ENCODE measurements at regions not wholly inside any gene's neighbourhood (a gene's known extent, or its start where the extent isn't known, plus 50 kb on each side); places are given as distances from the start of the nearest gene placed in this dataset.
"Not testable (repeated sequence)": the region's sequence is repeated elsewhere in the genome, so short reads cannot be mapped to it uniquely, and the experiment has no call there.

- DNase-seq = no peak
These were observed 515.7 kb upstream of the RORB start for GRCh38 chr9:73981405-73981804.

DNA sequence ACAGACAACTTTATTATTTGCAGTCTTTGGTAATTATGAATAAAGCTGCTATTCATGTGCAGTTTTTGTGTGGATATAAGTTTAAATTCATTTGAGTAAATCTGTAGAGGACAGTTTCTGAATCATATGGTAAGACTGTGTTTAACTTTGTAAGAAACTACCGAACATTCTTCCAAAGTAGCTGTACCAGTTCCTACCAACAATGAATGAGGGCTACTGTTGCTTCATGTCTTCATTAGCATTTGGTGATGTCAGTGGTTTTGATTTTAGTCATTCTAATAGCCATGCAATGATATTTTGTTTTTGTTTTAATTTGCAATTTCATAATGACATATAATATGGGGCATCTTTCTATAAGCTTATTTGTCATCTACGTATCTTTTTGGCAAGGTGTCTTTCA lies 501.3 kb upstream of the RORB start:
- DNase-seq = no peak

DNA sequence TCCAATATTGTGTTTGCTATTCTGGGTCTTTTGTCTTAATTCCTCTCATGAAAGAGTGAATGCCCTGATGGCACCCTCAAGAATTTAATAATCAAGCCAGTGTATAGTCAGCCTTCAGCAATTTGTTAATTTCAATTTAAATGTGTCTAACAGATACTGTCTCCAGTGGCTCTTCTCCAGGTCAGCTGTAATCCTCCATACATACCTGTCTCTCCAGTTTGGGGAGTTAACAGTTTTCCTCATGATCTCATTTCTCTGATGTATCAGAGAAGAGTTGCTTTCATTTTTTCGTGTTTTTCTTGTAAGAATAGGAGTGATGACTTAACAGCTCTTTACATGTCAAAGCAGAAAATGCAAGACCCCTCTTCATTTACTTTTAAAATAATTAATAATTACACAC lies 500.3 kb upstream of the RORB start:
- no peak for DNase-seq

DNA sequence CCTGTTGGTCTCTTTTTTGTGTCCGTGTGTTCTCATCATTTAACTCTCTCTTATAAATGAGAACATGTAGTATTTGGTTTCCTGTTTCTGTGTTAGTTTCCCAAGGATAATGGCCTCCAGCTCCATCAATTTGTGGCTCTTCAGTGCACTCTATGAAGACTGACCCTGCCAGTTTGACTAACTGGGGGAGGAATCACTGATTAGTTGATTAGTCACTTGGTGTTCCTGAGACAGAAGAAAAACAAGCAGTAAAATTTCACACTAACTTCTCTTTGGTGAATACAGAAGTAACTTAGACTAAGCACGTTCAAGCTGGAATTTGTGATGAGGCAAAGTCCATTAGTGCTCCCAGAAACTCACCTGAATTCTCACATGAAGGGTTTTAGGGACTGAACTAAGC lies 495.8 kb upstream of the RORB start:
- DNase-seq = no peak

DNA sequence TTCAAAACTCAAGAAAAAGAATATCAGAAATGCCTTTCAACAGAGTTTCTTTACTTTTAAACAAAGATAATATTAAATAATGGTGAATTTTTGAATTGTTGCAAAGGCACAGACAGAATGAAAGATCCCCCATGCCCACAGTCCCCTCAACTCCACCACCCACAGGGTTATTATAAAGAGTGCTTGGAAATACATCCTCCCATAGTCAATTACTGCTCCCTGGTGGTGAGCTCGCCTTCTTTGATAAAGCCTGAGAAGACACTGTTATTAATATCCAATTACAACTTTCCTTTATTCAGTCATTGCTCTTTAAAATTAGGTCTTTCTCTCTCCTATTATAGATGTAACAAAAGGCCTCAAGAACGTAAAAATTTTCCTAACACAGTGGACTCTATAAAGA lies 490.2 kb upstream of the RORB start:
- no peak for DNase-seq

- DNase-seq = no peak
These were observed 489.3 kb upstream of the RORB start for GRCh38 chr9:74007833-74008232.

DNA sequence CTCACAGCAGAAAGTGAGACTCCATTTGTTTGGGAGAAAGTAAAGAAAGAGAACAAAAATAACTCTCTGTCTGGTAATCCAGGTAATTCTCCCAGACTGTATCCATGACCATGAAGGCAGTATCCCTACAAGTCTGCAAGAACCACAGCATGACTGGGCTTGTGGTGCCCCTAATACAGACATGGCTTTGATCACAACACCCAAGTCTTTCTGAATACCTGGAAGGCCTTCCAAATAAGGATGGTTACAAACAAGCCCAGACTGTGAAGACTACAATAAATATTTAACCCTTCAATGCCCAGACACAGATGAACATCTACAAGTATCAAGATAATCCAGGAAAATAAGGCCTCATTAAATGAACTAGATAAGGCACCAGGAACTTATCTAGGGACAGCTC lies 481.1 kb upstream of the RORB start:
- no peak for DNase-seq

GRCh38 chr9:74025402-74025925 lies 471.7 kb upstream of the RORB start:
- no peak for DNase-seq

GRCh38 chr9:74032421-74032820 lies 464.7 kb upstream of the RORB start:
- DNase-seq = no peak

- no peak for DNase-seq
These were observed 461.3 kb upstream of the RORB start for GRCh38 chr9:74035786-74036185.

DNA sequence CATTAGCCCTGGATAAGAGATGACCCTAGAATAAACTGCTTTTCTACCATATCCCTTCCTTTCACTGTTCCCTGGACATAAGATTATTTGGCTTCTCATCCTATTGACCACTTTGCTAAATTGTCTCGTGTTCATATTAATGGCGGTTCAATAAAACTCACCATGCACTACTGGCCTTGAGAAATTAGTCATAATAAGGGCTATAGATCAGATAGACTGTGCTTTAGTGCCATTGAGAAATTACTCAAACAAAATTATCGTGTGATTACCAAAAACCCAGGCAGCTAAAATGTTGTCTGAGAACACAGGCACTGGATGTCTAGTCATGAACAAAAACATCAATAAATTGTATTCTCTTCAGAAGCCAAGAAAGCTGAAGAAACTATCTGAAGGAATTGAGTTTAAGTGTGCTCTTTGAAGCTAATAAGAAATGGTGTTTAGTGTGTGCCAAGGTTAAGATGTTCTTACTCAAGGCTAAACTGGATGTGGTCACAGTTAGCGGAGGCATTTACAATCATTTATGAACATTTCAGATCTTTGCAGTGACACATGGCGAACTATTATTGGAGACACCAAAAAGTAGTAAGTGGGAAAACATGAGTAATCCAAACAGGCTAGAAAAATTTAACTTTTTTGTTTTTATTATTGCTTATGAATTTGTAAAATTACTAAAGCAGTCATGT lies 460.4 kb upstream of the RORB start:
- no peak for DNase-seq

GRCh38 chr9:74037274-74037673 lies 459.9 kb upstream of the RORB start:
- no peak for DNase-seq

GRCh38 chr9:74041588-74041987 lies 455.5 kb upstream of the RORB start:
- no peak for DNase-seq

- DNase-seq = no peak
These were observed 452.3 kb upstream of the RORB start for GRCh38 chr9:74044844-74045243.

DNA sequence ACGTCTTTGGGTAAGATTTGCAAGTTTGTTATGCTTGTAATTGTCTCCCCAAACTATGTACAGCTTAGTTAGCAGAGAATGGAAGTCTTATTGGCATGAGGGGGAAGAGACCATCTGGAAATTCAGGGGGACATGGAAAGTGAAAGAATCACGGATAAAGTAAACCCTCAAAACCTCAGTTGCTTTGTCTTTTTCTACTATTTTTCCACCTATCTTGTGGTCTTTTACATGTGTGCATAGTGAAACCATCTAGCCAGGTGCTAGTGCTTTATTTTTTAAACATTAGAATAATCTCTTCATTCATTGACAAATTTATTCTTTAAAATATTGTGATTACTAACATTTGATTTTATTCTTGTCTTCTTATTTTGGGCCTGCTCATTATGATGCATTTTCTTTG lies 441.1 kb upstream of the RORB start:
- DNase-seq = no peak

DNA sequence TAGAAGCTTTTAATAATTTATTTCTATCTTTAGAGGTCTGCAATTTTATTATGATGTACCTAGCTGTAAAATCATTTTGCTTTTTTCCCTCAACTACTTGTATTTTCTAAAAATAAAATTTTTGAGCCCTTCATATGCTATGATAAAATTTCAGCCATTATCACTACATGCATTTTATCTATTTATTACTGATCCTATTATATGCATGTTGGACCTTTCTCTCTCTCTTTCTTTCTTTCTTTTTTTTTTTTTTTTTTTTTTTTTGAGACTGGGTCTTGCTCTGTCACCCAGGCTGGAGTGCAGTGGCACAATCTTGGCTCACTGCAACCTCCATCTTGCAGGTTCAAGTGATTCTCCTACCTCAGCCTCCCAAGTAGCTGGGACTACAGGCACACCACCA lies 440.1 kb upstream of the RORB start:
- not testable (repeated sequence) for DNase-seq

- DNase-seq = no peak
These were observed 432.4 kb upstream of the RORB start for GRCh38 chr9:74064702-74065101.

- DNase-seq = no peak
These were observed 431.0 kb upstream of the RORB start for GRCh38 chr9:74066128-74066527.

DNA sequence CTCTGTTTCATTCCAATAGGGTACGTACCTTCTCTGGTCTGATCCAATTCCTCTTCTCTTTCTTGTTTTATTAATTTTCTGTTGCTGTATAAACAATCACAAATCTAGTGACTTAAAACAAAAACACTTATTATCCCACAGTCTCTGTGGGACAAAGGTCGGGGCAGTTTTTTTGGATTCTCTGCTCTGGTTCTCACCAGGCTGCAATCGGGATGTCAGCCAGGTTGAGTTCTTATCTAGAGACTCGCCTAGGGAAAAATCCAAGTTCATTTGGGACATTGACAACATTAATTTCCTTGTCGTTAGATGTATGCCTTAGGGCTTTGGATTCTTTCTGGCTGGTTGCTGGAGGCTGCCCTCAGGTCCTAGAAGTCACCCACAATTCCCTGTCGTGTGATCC lies 430.5 kb upstream of the RORB start:
- DNase-seq = no peak

DNA sequence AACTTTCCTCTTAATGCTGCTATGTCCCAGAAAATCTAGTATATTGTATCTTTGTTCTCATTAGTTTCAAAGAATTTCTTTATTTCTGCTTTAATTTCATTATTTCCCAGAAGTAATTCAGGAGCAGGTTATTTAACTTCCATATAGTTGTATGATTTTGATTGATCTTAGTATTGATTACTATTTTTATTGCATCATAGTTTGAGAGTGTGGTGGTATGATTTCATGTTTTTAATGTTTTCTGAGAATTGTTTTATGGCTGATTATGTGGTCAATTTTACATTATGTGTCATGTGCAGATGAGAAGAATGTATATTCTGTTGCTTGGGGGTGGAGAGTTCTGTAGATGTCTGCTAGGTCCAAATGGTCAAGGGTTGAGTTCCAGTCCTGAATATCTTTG lies 425.6 kb upstream of the RORB start:
- no peak for DNase-seq

- DNase-seq = no peak
These were observed 423.2 kb upstream of the RORB start for GRCh38 chr9:74073897-74074296.

DNA sequence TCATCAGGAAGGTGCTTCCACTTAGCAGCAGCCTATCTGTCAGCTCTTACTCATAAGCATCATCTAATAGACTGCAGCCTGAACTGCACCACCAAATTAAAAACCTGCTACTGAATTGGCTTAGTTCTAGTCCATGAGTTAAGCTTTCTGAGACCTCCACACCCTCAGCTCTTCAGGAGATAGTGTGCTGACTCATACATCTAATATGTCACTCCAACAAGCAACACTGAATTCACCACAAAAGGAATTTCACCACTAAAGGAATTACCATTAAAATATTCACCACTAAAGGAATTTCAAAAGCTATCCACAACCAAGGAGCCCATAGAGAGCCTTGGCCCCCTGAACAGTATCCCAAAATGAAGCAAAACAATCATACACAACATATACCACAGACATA lies 418.5 kb upstream of the RORB start:
- no peak for DNase-seq

GRCh38 chr9:74080652-74081051 lies 416.5 kb upstream of the RORB start:
- not testable (repeated sequence) for DNase-seq
